ENCODE measurements at regions not wholly inside any gene's neighbourhood (a gene's known extent, or its start where the extent isn't known, plus 50 kb on each side); places are given as distances from the start of the nearest gene placed in this dataset.

DNA sequence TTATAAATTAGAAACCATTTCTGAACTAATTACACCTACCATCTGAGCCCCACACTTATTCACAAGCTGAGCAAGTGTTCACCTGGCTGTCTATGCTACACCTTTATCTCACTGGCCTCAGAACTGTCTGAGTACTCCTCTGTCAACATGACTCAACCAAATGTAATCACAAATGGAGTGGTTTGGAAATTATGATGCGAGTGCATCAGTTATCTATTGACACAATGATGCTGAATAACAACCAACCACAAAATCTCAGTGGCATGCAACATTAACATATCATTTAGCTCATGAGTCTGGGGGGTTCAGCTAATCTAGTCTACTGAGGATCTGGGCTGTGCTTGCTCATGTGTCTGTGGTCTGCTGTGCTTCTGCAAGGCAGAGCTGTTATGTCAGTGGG, 184.2 kb upstream of the NXPH2 start:
- TF ChIP-seq EP300 (IDR thresholded peaks at IDR 0.05): no peak
- no peak for TF ChIP-seq POLR2A (IDR thresholded peaks at IDR 0.05)
- TF ChIP-seq POLR2AphosphoS5 (IDR thresholded peaks at IDR 0.05): no peak
- TF ChIP-seq, protein P1, sequence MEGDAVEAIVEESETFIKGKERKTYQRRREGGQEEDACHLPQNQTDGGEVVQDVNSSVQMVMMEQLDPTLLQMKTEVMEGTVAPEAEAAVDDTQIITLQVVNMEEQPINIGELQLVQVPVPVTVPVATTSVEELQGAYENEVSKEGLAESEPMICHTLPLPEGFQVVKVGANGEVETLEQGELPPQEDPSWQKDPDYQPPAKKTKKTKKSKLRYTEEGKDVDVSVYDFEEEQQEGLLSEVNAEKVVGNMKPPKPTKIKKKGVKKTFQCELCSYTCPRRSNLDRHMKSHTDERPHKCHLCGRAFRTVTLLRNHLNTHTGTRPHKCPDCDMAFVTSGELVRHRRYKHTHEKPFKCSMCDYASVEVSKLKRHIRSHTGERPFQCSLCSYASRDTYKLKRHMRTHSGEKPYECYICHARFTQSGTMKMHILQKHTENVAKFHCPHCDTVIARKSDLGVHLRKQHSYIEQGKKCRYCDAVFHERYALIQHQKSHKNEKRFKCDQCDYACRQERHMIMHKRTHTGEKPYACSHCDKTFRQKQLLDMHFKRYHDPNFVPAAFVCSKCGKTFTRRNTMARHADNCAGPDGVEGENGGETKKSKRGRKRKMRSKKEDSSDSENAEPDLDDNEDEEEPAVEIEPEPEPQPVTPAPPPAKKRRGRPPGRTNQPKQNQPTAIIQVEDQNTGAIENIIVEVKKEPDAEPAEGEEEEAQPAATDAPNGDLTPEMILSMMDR (IDR thresholded peaks at IDR 0.05): no peak

Measured in upper lobe of left lung (tissue), 4 donors.